OCI-LY1 (cell line): ENCODE measurements at regions not wholly inside any gene's neighbourhood (a gene's known extent, or its start where the extent isn't known, plus 50 kb on each side); places are given as distances from the start of the nearest gene placed in this dataset.

Experiments used
- EZH2 ChIP-seq: fragments of 200-600 bp; sonication (generic), shearing (Covaris generic); IDR thresholded peaks from 2 replicates; pipeline ENCODE4 v1.8.0; 2017; ENCODE audit warnings: borderline replicate concordance, mixed run types, mild to moderate bottlenecking, antibody characterized with exemption, low read length, moderate library complexity, mixed read lengths
- TF ChIP-seq, protein P1 (sequence below): fragments of 200-600 bp; sonication (generic), shearing (Covaris generic); IDR thresholded peaks from 2 replicates; pipeline ENCODE4 v1.5.1; 2017; ENCODE audit warnings: mild to moderate bottlenecking, antibody characterized with exemption, low read length, moderate library complexity, mixed read lengths

GRCh38 chr9:134980516-134980915 lies 62.8 kb upstream of the FCN1 start:
- TF ChIP-seq, protein P1, sequence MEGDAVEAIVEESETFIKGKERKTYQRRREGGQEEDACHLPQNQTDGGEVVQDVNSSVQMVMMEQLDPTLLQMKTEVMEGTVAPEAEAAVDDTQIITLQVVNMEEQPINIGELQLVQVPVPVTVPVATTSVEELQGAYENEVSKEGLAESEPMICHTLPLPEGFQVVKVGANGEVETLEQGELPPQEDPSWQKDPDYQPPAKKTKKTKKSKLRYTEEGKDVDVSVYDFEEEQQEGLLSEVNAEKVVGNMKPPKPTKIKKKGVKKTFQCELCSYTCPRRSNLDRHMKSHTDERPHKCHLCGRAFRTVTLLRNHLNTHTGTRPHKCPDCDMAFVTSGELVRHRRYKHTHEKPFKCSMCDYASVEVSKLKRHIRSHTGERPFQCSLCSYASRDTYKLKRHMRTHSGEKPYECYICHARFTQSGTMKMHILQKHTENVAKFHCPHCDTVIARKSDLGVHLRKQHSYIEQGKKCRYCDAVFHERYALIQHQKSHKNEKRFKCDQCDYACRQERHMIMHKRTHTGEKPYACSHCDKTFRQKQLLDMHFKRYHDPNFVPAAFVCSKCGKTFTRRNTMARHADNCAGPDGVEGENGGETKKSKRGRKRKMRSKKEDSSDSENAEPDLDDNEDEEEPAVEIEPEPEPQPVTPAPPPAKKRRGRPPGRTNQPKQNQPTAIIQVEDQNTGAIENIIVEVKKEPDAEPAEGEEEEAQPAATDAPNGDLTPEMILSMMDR = no peak
- TF ChIP-seq EZH2 = no peak
